ENCODE measurements at regions not wholly inside any gene's neighbourhood (a gene's known extent, or its start where the extent isn't known, plus 50 kb on each side); places are given as distances from the start of the nearest gene placed in this dataset.

DNA sequence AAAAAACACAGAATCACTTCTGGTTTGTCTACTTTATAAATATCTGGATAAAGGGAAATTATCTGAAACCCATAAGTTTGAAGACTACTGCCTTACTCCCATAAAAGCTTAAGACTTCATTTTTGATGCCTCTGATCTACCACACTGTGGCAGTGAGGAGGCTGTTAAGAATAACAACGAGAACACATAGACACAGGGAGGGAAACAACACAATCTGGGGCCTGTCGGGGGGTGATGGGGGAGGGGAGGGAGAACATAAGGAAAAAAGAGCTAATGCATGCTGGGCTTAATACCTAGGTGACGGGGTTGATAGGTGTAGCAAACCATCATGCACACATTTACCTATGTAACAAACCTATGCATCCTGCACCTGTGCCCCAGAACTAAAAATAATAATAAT is 573.7 kb downstream of the GBA3 start:
- no peak for TF ChIP-seq NCOA1 (IDR thresholded peaks at IDR 0.05; ENCODE audit: low read depth)
- TF ChIP-seq CHD1 (IDR thresholded peaks at IDR 0.05; ENCODE audit: low read length) = no peak
- TF ChIP-seq EZH2 (IDR thresholded peaks at IDR 0.05; ENCODE audit: borderline replicate concordance, low read depth, low read length) = no peak
- TF ChIP-seq MAFK (IDR thresholded peaks at IDR 0.05; ENCODE audit: low read length) = no peak
- no peak for TF ChIP-seq CXXC5 (CRISPR knock-in tag; IDR thresholded peaks at IDR 0.05)
- no peak for TF ChIP-seq ZBTB40 (IDR thresholded peaks at IDR 0.05)
- no peak for TF ChIP-seq ZBTB40 (CRISPR knock-in tag; IDR thresholded peaks at IDR 0.05)
- TF ChIP-seq POLR2A (conservative IDR thresholded peaks at IDR 0.05) = no peak
- no peak for TF ChIP-seq NCOA2 (IDR thresholded peaks at IDR 0.05; ENCODE audit: partially characterized antibody in 2 of 2)
- TF ChIP-seq, protein P1, sequence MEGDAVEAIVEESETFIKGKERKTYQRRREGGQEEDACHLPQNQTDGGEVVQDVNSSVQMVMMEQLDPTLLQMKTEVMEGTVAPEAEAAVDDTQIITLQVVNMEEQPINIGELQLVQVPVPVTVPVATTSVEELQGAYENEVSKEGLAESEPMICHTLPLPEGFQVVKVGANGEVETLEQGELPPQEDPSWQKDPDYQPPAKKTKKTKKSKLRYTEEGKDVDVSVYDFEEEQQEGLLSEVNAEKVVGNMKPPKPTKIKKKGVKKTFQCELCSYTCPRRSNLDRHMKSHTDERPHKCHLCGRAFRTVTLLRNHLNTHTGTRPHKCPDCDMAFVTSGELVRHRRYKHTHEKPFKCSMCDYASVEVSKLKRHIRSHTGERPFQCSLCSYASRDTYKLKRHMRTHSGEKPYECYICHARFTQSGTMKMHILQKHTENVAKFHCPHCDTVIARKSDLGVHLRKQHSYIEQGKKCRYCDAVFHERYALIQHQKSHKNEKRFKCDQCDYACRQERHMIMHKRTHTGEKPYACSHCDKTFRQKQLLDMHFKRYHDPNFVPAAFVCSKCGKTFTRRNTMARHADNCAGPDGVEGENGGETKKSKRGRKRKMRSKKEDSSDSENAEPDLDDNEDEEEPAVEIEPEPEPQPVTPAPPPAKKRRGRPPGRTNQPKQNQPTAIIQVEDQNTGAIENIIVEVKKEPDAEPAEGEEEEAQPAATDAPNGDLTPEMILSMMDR (IDR thresholded peaks at IDR 0.05 in 2 of 3, conservative IDR thresholded peaks at IDR 0.05 in 1 of 3; ENCODE audit: insufficient read depth in 2 of 3, low read depth in 1 of 3, low read length in 3 of 3) = no peak
- TF ChIP-seq NRF1 (conservative IDR thresholded peaks at IDR 0.05 in 1 of 2, IDR thresholded peaks at IDR 0.05 in 1 of 2) = no peak
- TF ChIP-seq, protein P2, sequence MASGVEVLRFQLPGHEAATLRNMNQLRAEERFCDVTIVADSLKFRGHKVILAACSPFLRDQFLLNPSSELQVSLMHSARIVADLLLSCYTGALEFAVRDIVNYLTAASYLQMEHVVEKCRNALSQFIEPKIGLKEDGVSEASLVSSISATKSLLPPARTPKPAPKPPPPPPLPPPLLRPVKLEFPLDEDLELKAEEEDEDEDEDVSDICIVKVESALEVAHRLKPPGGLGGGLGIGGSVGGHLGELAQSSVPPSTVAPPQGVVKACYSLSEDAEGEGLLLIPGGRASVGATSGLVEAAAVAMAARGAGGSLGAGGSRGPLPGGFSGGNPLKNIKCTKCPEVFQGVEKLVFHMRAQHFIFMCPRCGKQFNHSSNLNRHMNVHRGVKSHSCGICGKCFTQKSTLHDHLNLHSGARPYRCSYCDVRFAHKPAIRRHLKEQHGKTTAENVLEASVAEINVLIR (CRISPR knock-in tag; IDR thresholded peaks at IDR 0.05) = no peak
- TF ChIP-seq SMARCE1 (IDR thresholded peaks at IDR 0.05) = no peak

Data from K562 (cell line).